Liver (tissue), 8 donors: ENCODE measurements at regions not wholly inside any gene's neighbourhood (a gene's known extent, or its start where the extent isn't known, plus 50 kb on each side); places are given as distances from the start of the nearest gene placed in this dataset.

Experiments used
- DNase-seq: peaks from one replicate; pipeline ENCODE4 v3.0.0-alpha.2; 2017; ENCODE audit warnings: low spot score
- H3K27ac ChIP-seq, 2 donors: one replicate each; pipeline ENCODE4 v1.7.0; 2013; ENCODE audit warnings: inconsistent platforms in 2 of 2, low read length in 2 of 2, control low read depth in 1 of 2, low read depth in 1 of 2, mild to moderate bottlenecking in 1 of 2
- H3K27me3 ChIP-seq, 4 donors: one replicate each; pipeline versions ENCODE4 v1.6.1 to v1.7.0; 2013; ENCODE audit warnings: low read length in 3 of 4, inconsistent platforms in 1 of 4, mild to moderate bottlenecking in 1 of 4, moderate library complexity in 1 of 4; ENCODE audit not compliant: control insufficient read depth in 4 of 4, insufficient read depth in 4 of 4
- H3K36me3 ChIP-seq, 4 donors: one replicate each; pipeline versions ENCODE4 v1.6.1 to v1.7.0; 2013; ENCODE audit warnings: low read length in 3 of 4, mild to moderate bottlenecking in 3 of 4, low read depth in 1 of 4, moderate library complexity in 1 of 4; ENCODE audit not compliant: control insufficient read depth in 4 of 4, insufficient read depth in 3 of 4
- H3K4me1 ChIP-seq, 4 donors: one replicate each; pipeline versions ENCODE4 v1.6.1 to v1.7.0; 2013; ENCODE audit warnings: low read length in 3 of 4, mild to moderate bottlenecking in 3 of 4, moderate library complexity in 1 of 4; ENCODE audit not compliant: control insufficient read depth in 4 of 4, insufficient read depth in 4 of 4
- H3K4me3 ChIP-seq, 3 donors: one replicate each; pipeline versions ENCODE4 v1.6.1 to v1.7.0; 2013; ENCODE audit warnings: low read length in 3 of 3, control low read depth in 1 of 3, low read depth in 1 of 3, mild to moderate bottlenecking in 1 of 3
- H3K9ac ChIP-seq, 2 donors: one replicate each; pipeline ENCODE4 v1.7.0; 2013; ENCODE audit warnings: low read length in 2 of 2, mild to moderate bottlenecking in 2 of 2, moderate library complexity in 2 of 2, control low read depth in 1 of 2, low read depth in 1 of 2
- H3K9me3 ChIP-seq, 4 donors: one replicate each; pipeline versions ENCODE4 v1.6.1 to v1.7.0; 2013; ENCODE audit warnings: low read length in 3 of 4; ENCODE audit not compliant: control insufficient read depth in 4 of 4
- ATF3 ChIP-seq: IDR thresholded peaks from 2 replicates; pipeline ENCODE4 v1.6.1; 2016; ENCODE audit warnings: antibody characterized with exemption
- CTCF ChIP-seq: fragments of 150-350 bp; IDR thresholded peaks from 2 replicates; pipeline ENCODE4 v1.5.1; 2017; ENCODE audit warnings: improper control_type of control experiment, low read depth, low read length; ENCODE audit not compliant: missing input control
- EGR1 ChIP-seq, 2 donors: IDR thresholded peaks; 2 replicates each; pipeline ENCODE4 v1.6.1; 2016 to 2018; ENCODE audit warnings: antibody characterized with exemption in 2 of 2, low read depth in 2 of 2
- FOXA1 ChIP-seq: IDR thresholded peaks from 2 replicates; pipeline ENCODE4 v1.6.1; 2016; ENCODE audit warnings: antibody characterized with exemption
- FOXA2 ChIP-seq: IDR thresholded peaks from 2 replicates; pipeline ENCODE4 v1.6.1; 2016; ENCODE audit warnings: antibody characterized with exemption
- GABPA ChIP-seq, 2 donors: IDR thresholded peaks in 1 of 2; conservative IDR thresholded peaks in 1 of 2; 2 replicates each; pipeline ENCODE4 v1.6.1; 2016; ENCODE audit warnings: antibody characterized with exemption in 2 of 2, mild to moderate bottlenecking in 1 of 2, moderate library complexity in 1 of 2
- HNF4A ChIP-seq, 2 donors: conservative IDR thresholded peaks; 2 replicates each; pipeline ENCODE4 v1.6.1; 2016; ENCODE audit warnings: antibody characterized with exemption in 2 of 2, mild to moderate bottlenecking in 2 of 2
- HNF4G ChIP-seq: IDR thresholded peaks from 2 replicates; pipeline ENCODE4 v1.6.1; 2016; ENCODE audit warnings: antibody characterized with exemption
- JUND ChIP-seq, 2 donors: IDR thresholded peaks; 2 replicates each; pipeline ENCODE4 v1.6.1; 2016; ENCODE audit warnings: antibody characterized with exemption in 2 of 2
- MAX ChIP-seq: IDR thresholded peaks from 2 replicates; pipeline ENCODE4 v1.6.1; 2016; ENCODE audit warnings: antibody characterized with exemption
- NR2F2 ChIP-seq: IDR thresholded peaks from 2 replicates; pipeline ENCODE4 v1.6.1; 2016; ENCODE audit warnings: antibody characterized with exemption
- RAD21 ChIP-seq, 2 donors: IDR thresholded peaks; 2 replicates each; pipeline ENCODE4 v1.6.1; 2016; ENCODE audit warnings: antibody characterized with exemption in 2 of 2, mild to moderate bottlenecking in 2 of 2
- REST ChIP-seq: IDR thresholded peaks from 2 replicates; pipeline ENCODE4 v1.6.1; 2016; ENCODE audit warnings: antibody characterized with exemption, mild to moderate bottlenecking
- RXRA ChIP-seq, 2 donors: IDR thresholded peaks; 2 replicates each; pipeline ENCODE4 v1.6.1; 2017 to 2018; ENCODE audit warnings: antibody characterized with exemption in 2 of 2, mild to moderate bottlenecking in 1 of 2
- SP1 ChIP-seq: IDR thresholded peaks from 2 replicates; pipeline ENCODE4 v1.6.1; 2018; ENCODE audit warnings: antibody characterized with exemption, mild to moderate bottlenecking
- TAF1 ChIP-seq: conservative IDR thresholded peaks from 2 replicates; pipeline ENCODE4 v1.6.1; 2016; ENCODE audit warnings: antibody characterized with exemption, mild to moderate bottlenecking
- YY1 ChIP-seq: IDR thresholded peaks from 2 replicates; pipeline ENCODE4 v1.6.1; 2016; ENCODE audit warnings: antibody characterized with exemption, mild to moderate bottlenecking
- ZBTB33 ChIP-seq: IDR thresholded peaks from 2 replicates; pipeline ENCODE4 v1.6.1; 2016; ENCODE audit warnings: antibody characterized with exemption
- WGBS: extraction: QIAGEN DNeasy Blood & Tissue Kit; methylation state at CpG from one replicate; pipeline ENCODE4 v1.1.7; 2013; 5-methylcytosine and 5-hydroxymethylcytosine counted together
- donor health status: healthy.
- donor health status: healthy.
- donor health status: healthy.
- donor health status: healthy.
- donor health status: healthy.

GRCh38 chr2:21599417-21599816 is 475.6 kb downstream of the TDRD15 start:
- Histone ChIP-seq H3K27ac (peak overlapping the region in 1 of 2 donors; percentile 32), H3K27me3 (no peaks in the 10 kb centered on the region), H3K4me3 (no peak overlapping the region), H3K36me3 (no peaks in the 10 kb centered on the region), H3K9me3 (no peaks in the 10 kb centered on the region), H3K4me1 (peaks cover 0 to 11% (median 0%) of the 10 kb centered on the region in 4 donors), H3K9ac (no peak overlapping the region)
- peak in 1 of 2 donors; percentile 28 for TF ChIP-seq HNF4A (conservative IDR thresholded peaks at IDR 0.05)
- no peak for TF ChIP-seq EGR1 (IDR thresholded peaks at IDR 0.05; ENCODE audit: low read depth in 2 of 2)
- TF ChIP-seq ZBTB33, result no peak
- TF ChIP-seq GABPA (IDR thresholded peaks at IDR 0.05 in 1 of 2, conservative IDR thresholded peaks at IDR 0.05 in 1 of 2), result no peak
- no peak for TF ChIP-seq NR2F2
- TF ChIP-seq REST, result peak; percentile 14
- TF ChIP-seq FOXA2, result peak; percentile 26
- no peak for TF ChIP-seq SP1
- TF ChIP-seq CTCF, result no peak
- TF ChIP-seq JUND (IDR thresholded peaks at IDR 0.05), result peak in 1 of 2 donors; percentile 32
- no peak for TF ChIP-seq TAF1
- TF ChIP-seq YY1, result peak; percentile 41
- peak; percentile 21 for TF ChIP-seq FOXA1
- no peak for TF ChIP-seq ATF3
- TF ChIP-seq RXRA (IDR thresholded peaks at IDR 0.05), result no peak
- no peak for TF ChIP-seq RAD21 (IDR thresholded peaks at IDR 0.05)
- peak; percentile 19 for TF ChIP-seq MAX
- no peak for TF ChIP-seq HNF4G
- no peak for DNase-seq
- 33% methylated on average over 1 of the region's 1 CpG for WGBS
